TTC549 (cell line): ENCODE measurements at regions not wholly inside any gene's neighbourhood (a gene's known extent, or its start where the extent isn't known, plus 50 kb on each side); places are given as distances from the start of the nearest gene placed in this dataset.

ENCODE experiments used
- FAIRE-seq: peaks from 2 replicates; lab custom pipeline; 2012; peaks lifted over from hg19 to GRCh38; lab: Jason Lieb, UNC

- FAIRE-seq: no peak
Observed at GRCh38 chr4:120525106-120525505, 397.4 kb downstream of the PRDM5 start.

DNA sequence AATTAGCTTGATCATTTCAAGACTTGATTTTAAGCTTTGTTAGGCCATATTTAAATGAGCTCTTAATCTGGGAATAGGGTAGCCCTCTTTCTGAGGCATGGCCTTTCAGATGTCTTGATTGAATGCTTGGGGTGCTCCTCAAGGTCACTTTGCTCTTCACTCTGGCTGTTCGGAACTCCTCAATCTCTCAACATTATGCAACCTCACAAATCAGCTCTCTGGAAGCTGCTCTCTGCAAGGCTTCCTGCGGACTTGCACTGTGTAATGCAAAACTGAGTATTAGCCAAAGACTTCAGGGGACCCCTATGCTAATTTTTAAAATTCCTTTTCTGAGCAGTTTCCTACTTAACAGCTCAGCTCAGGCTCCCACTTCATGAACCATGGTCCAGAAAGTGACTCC lies 398.3 kb downstream of the PRDM5 start:
- FAIRE-seq: no peak

DNA sequence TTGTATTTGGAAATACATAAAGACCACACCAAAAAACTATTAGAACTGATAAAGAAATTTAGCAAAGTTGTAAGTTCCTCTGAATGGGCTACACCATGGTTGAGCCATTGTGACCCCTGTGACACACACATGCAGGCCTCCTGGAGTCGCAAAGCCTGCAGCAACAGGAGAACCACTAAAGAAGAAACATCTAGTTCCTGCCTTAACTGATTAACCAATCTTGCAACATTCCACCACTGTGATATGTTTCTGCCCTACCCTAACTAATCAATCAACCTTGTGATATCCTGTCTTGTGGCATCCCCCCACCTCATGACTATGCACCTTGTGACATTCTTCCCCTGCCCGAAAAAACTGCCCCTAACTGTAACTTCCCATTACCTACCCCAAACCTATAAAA lies 401.8 kb downstream of the PRDM5 start:
- FAIRE-seq: no peak

DNA sequence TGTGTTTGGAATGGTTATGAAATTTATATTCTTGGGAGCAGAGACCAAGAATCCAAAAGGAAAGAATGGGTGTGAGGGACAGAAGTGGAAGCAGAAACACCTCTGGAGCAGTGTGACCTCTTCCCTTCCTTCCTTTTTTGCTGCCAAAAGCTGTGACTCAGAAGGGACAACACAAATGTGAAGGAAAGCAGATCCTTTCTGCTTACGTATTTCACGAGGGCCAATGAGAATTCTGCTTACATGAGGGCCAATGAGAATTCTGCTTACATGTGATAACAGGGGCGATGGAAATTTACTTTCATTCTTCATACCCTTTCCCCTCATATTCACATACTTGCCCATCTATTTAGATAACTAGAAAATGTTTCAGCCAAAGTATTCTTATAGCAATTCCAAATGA lies 404.6 kb downstream of the PRDM5 start:
- FAIRE-seq: no peak

- FAIRE-seq: no peak
Observed at GRCh38 chr4:120509719-120510118, 412.8 kb downstream of the PRDM5 start.

GRCh38 chr4:120509222-120509621 lies 413.3 kb downstream of the PRDM5 start:
- no peak for FAIRE-seq

GRCh38 chr4:120508036-120508435 lies 414.5 kb downstream of the PRDM5 start:
- no peak for FAIRE-seq

DNA sequence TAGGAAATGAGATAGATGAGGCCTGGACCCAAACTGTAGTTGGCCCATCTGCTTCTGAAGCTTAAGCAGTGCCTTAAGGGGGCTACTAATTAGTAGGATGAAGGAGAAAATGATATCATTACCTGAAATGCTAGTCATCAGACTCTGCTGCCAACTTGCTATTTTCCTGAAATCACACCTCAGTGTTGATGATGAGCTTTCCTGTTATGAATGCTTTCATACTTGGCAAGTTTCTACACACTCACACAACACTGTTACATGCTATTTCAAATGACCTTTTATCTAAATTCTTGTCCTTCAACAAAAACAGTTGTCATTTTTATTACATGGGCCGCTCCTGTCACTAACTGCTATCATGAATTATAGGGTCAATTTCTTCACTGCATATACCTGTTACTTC lies 416.0 kb downstream of the PRDM5 start:
- no peak for FAIRE-seq

DNA sequence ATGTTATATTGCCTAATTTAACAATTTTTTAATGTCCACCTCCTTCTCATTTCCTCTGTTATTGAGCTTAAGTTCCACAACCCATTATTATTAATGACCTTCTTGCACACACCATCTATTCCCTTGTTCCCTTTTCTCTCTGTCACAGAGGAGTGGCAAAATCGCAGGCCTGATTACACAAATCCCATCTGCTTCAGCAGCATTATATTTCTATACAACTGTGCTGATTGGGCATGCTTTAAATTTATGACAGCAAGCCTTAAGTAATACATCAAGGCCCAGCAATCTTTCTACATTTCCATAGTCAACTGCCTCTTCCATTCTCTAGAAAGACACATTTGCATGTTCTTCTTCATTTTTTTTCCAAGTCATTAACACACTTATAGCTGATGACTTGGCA lies 423.8 kb downstream of the PRDM5 start:
- no peak for FAIRE-seq

GRCh38 chr4:120491481-120491880 lies 424.8 kb upstream of the MAD2L1 start:
- FAIRE-seq: no peak

GRCh38 chr4:120481756-120482155 lies 415.1 kb upstream of the MAD2L1 start:
- no peak for FAIRE-seq

- no peak for FAIRE-seq
Observed at GRCh38 chr4:120472447-120473131, 405.9 kb upstream of the MAD2L1 start.

DNA sequence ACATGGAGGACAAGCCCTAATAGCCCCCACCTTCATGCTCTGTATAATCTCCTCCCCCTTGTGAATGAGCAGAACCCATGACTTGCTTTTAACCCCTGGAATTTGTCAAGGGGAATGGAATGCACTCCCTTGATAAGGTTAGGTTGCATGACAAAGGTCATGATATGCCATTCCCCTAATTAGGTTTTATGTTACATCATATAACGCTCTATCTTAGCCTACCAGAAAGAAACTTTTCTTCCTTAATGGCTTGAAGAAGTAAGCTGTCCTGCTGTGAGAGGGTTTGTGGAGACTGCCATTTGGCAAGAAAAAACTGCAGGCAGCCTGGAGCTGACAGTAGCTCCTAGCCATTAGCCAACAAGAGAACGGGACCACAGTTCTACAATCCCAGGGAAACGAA lies 399.8 kb upstream of the MAD2L1 start:
- no peak for FAIRE-seq

- FAIRE-seq: no peak
Observed at GRCh38 chr4:120454788-120455187, 388.1 kb upstream of the MAD2L1 start.

DNA sequence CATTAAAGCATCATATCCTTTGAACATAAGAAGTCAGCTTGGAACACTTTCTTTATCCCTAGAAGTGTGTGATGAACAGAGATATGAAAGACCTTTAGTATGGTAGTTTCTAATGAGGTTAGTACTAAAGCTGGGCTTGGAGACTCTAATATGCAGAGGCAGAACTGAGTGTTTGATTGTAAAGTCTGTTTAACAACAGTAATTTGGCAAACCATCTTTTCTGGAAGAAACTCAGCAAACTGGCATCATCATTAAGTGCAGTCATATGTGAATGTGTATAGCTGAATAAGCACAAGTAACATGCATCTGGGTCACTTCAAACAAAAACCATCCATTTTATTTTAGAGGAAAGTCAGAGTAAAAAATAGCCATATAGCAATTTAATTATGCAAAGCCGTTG lies 385.9 kb upstream of the MAD2L1 start:
- FAIRE-seq: no peak

GRCh38 chr4:120452001-120452400 lies 385.4 kb upstream of the MAD2L1 start:
- FAIRE-seq: no peak

GRCh38 chr4:120447774-120448173 lies 381.1 kb upstream of the MAD2L1 start:
- no peak for FAIRE-seq

DNA sequence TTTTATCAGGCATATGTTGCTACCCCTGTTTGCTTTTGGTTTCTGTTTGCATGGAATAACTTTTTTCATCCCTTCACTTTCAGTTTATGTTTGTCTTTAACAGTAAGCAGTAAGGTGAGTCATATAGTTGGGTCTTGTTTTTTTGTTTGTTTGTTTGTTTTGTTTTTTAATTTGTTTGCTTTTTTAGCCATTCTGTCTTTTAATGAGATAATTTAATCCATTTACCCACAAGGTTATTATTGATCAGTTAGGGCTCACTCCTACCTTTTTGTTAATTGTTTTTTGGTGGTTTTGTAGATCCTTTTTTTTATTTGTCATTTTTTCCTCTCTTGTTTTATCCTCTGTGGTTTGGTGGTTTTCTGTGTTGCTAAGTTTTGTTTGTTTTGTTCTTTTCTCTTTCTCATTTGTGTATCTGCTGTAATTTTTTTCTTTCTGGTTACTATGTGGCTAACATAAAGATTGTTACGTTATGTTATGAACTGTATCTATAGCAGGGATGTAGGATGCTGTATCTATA lies 379.5 kb upstream of the MAD2L1 start:
- no peak for FAIRE-seq

- FAIRE-seq: no peak
Observed at GRCh38 chr4:120445186-120445585, 378.5 kb upstream of the MAD2L1 start.

- FAIRE-seq: no peak
Observed at GRCh38 chr4:120443116-120443515, 376.5 kb upstream of the MAD2L1 start.

DNA sequence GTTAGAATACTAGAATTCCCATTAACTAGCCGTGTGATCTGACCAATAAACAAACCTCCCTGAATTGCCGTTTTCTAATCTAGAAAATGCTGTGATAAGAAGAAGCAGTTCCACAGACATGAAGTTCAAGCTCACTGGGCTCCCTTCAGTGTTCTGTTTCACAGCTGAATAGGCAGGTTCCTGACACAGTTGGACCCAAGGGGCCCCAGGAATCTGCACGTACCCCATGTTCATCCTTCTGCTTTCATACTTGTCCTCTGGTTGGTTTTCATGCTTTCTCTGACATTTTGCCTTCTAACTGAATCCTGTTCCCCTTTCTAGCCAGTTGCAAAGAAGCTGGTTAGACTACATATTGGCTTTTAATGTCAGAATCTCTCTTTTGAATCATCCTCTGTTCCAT lies 374.1 kb upstream of the MAD2L1 start:
- no peak for FAIRE-seq

- FAIRE-seq: no peak
Observed at GRCh38 chr4:120435179-120435578, 368.5 kb upstream of the MAD2L1 start.

GRCh38 chr4:120434756-120435155 lies 368.1 kb upstream of the MAD2L1 start:
- FAIRE-seq: no peak

GRCh38 chr4:120432301-120432860 lies 365.7 kb upstream of the MAD2L1 start:
- FAIRE-seq: no peak
